Spleen (tissue), 7 donors: ENCODE measurements at regions not wholly inside any gene's neighbourhood (a gene's known extent, or its start where the extent isn't known, plus 50 kb on each side); places are given as distances from the start of the nearest gene placed in this dataset.

ENCODE experiments used
- POLR2AphosphoS5 ChIP-seq, 3 donors: sonication (generic); formaldehyde crosslinking; IDR thresholded peaks; one replicate each; pipeline ENCODE4 v1.5.1; 2017; ENCODE audit warnings: antibody characterized with exemption in 3 of 3
- TF ChIP-seq, protein P1 (sequence below), 11 experiments: fragments of 200-600 bp in 7 of 11; fragments of 450-650 bp in 4 of 11; sonication (generic) in 4 of 11; IDR thresholded peaks in 8 of 11; conservative IDR thresholded peaks in 3 of 11; 1 replicate in 7 of 11; 2 replicates in 4 of 11; pipeline versions ENCODE4 v1.4.0 to v1.8.0; 2016 to 2021; ENCODE audit warnings: antibody characterized with exemption in 11 of 11, inconsistent platforms in 4 of 11, mild to moderate bottlenecking in 1 of 11
- donor health status: DM: no; HTN: no; CAD: no; lungs with moderate emphysema.
- donor health status: DM: no; HTN: no; CAD: no.
- donor health status: DM: no; HTN: no; CAD: no.

DNA sequence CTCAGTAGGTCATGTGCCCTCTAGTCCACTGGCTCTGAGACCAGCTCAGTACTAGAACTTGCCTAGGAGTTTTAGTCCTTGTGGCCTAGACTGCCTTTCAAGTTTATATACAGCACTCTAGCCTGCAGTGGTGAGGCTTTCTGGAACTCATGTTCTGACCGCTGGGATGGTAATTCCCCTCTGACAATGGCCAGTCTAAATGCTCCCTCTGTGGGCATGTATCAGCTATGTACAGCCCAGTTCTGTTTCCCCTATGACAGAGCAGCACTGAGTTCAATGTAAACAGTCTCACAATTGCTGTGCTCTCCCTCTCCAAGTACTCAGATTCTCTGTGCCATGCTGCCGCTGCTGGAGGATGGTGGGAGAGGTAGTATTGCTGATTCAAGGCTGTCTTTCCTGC lies 68.6 kb upstream of the SLC27A6 start:
- TF ChIP-seq, protein P1, sequence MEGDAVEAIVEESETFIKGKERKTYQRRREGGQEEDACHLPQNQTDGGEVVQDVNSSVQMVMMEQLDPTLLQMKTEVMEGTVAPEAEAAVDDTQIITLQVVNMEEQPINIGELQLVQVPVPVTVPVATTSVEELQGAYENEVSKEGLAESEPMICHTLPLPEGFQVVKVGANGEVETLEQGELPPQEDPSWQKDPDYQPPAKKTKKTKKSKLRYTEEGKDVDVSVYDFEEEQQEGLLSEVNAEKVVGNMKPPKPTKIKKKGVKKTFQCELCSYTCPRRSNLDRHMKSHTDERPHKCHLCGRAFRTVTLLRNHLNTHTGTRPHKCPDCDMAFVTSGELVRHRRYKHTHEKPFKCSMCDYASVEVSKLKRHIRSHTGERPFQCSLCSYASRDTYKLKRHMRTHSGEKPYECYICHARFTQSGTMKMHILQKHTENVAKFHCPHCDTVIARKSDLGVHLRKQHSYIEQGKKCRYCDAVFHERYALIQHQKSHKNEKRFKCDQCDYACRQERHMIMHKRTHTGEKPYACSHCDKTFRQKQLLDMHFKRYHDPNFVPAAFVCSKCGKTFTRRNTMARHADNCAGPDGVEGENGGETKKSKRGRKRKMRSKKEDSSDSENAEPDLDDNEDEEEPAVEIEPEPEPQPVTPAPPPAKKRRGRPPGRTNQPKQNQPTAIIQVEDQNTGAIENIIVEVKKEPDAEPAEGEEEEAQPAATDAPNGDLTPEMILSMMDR (IDR thresholded peaks at IDR 0.05 in 8 of 11, conservative IDR thresholded peaks at IDR 0.05 in 3 of 11), result no peak
- no peak for TF ChIP-seq POLR2AphosphoS5 (IDR thresholded peaks at IDR 0.05)
